B cell (primary cell): ENCODE measurements at regions not wholly inside any gene's neighbourhood (a gene's known extent, or its start where the extent isn't known, plus 50 kb on each side); places are given as distances from the start of the nearest gene placed in this dataset.

Experiments
- ATAC-seq: fragments of 200-7000 bp; cut with Tn5 transposase; one replicate; pipeline ENCODE4 v1.10.0; 2021; ENCODE audit warnings: low read depth, mild to moderate bottlenecking, moderate number of reproducible peaks, moderate library complexity
- CTCF ChIA-PET: fragments of 350-600 bp; sonication (Branson Sonifier 250); formaldehyde crosslinking; loops from one replicate; lab custom pipeline; 2021; ENCODE audit warnings: antibody characterized with exemption, inconsistent platforms; lab: Charles Lee
- POLR2A ChIA-PET: fragments of 350-600 bp; sonication (Branson Sonifier 250); formaldehyde crosslinking; loops from one replicate; lab custom pipeline; 2021; ENCODE audit warnings: antibody characterized with exemption; lab: Charles Lee
- DNase-seq: peaks from one replicate; pipeline ENCODE4 v3.0.0; 2013
- H2AFZ ChIP-seq: 2 replicates; pipeline ENCODE4 v1.6.1; 2012; ENCODE audit warnings: mild to moderate bottlenecking, low read depth, low read length; ENCODE audit not compliant: insufficient read depth, poor library complexity, severe bottlenecking
- H3K27ac ChIP-seq, 2 donors: 1 replicate in 1 of 2; 2 replicates in 1 of 2; pipeline ENCODE4 v1.5.1; 2012 to 2013; ENCODE audit warnings: low read length in 2 of 2, mild to moderate bottlenecking in 2 of 2, moderate library complexity in 1 of 2
- H3K27me3 ChIP-seq, 4 experiments: fragments of 200-600 bp in 1 of 4; sonication (generic) in 1 of 4; replicated peaks in 1 of 4; 1 replicate in 2 of 4; 2 replicates in 2 of 4; pipeline versions ENCODE4 v1.6.1 to v1.7.0; 2013 to 2016; ENCODE audit warnings: low read length in 3 of 4, mild to moderate bottlenecking in 2 of 4, mixed read lengths in 1 of 4, moderate library complexity in 1 of 4; ENCODE audit not compliant: insufficient read depth in 4 of 4, control insufficient read depth in 3 of 4; ENCODE audit errors: control extremely low read depth in 1 of 4
- H3K36me3 ChIP-seq, 2 experiments: replicated peaks in 1 of 2; 1 replicate in 1 of 2; 2 replicates in 1 of 2; pipeline versions ENCODE4 v1.6.1 to v1.7.1; 2013; ENCODE audit warnings: low read length in 1 of 2; ENCODE audit not compliant: insufficient read depth in 2 of 2, control insufficient read depth in 1 of 2; ENCODE audit errors: control extremely low read depth in 1 of 2, extremely low read depth in 1 of 2
- H3K4me1 ChIP-seq, 2 donors: fragments of 200-600 bp in 1 of 2; sonication (generic) in 1 of 2; 1 replicate in 1 of 2; 2 replicates in 1 of 2; pipeline versions ENCODE4 v1.5.1 to v1.6.1; 2013 to 2017; ENCODE audit warnings: low read length in 2 of 2; ENCODE audit not compliant: control insufficient read depth in 2 of 2, insufficient read depth in 2 of 2
- H3K4me2 ChIP-seq: replicated peaks from 2 replicates; pipeline ENCODE3; 2012; ENCODE audit warnings: mild to moderate bottlenecking, low read depth, low read length; ENCODE audit not compliant: poor library complexity, severe bottlenecking
- H3K4me3 ChIP-seq, 5 experiments: fragments of 200-600 bp in 1 of 5; sonication (generic) in 1 of 5; 1 replicate in 3 of 5; 2 replicates in 2 of 5; pipeline versions ENCODE4 v1.5.1 to v1.7.0; 2011 to 2016; ENCODE audit warnings: low read length in 4 of 5, mild to moderate bottlenecking in 4 of 5, low read depth in 2 of 5, control low read depth in 1 of 5, moderate library complexity in 1 of 5; ENCODE audit not compliant: insufficient read depth in 1 of 5; ENCODE audit errors: control extremely low read depth in 1 of 5, extremely low read depth in 1 of 5
- H3K79me2 ChIP-seq: fragments of 200-600 bp; sonication (generic); one replicate; pipeline ENCODE4 v1.6.0; 2016; ENCODE audit warnings: low read length; ENCODE audit not compliant: control insufficient read depth, insufficient read depth
- H3K9ac ChIP-seq: fragments of 200-600 bp; sonication (generic); 2 replicates; pipeline ENCODE4 v1.6.1; 2017; ENCODE audit warnings: mild to moderate bottlenecking, low read length, moderate library complexity
- H3K9me3 ChIP-seq, 3 donors: one replicate each; pipeline versions ENCODE4 v1.6.1 to v1.7.1; 2013; ENCODE audit warnings: low read length in 2 of 3; ENCODE audit not compliant: control insufficient read depth in 2 of 3, insufficient read depth in 1 of 3; ENCODE audit errors: control extremely low read depth in 1 of 3
- H4K20me1 ChIP-seq: 2 replicates; pipeline ENCODE4 v1.6.0; 2012; ENCODE audit warnings: mild to moderate bottlenecking, low read length; ENCODE audit not compliant: insufficient read depth, control insufficient read depth, poor library complexity, severe bottlenecking
- H3K27ac Mint-ChIP-seq: one replicate; pipeline ENCODE4 v1.8.0; 2021; ENCODE audit warnings: mixed read lengths
- H3K27me3 Mint-ChIP-seq: one replicate; pipeline ENCODE4 v1.8.0; 2021; ENCODE audit warnings: mixed read lengths
- H3K4me1 Mint-ChIP-seq: one replicate; pipeline ENCODE4 v1.8.0; 2021; ENCODE audit warnings: mixed read lengths
- H3K4me3 Mint-ChIP-seq: one replicate; pipeline ENCODE4 v1.8.0; 2021; ENCODE audit warnings: mixed read lengths
- H3K9me3 Mint-ChIP-seq: one replicate; pipeline ENCODE4 v1.8.0; 2022; ENCODE audit warnings: mixed read lengths; ENCODE audit not compliant: insufficient read depth
- CTCF ChIP-seq: fragments of 200-600 bp; IDR thresholded peaks from one replicate; pipeline ENCODE4 v1.8.0; 2022; ENCODE audit warnings: antibody characterized with exemption, mild to moderate bottlenecking
- EZH2 ChIP-seq: IDR thresholded peaks from 2 replicates; pipeline ENCODE4 v1.6.1; 2012; ENCODE audit warnings: borderline replicate concordance, low read depth, mild to moderate bottlenecking, moderate library complexity, low read length; ENCODE audit not compliant: insufficient read depth, poor library complexity, severe bottlenecking
- WGBS: methylation state at CpG from one replicate; pipeline ENCODE4 v1.1.5; 2013; ENCODE audit warnings: missing lambda C conversion rate; ENCODE audit not compliant: insufficient coverage; 5-methylcytosine and 5-hydroxymethylcytosine counted together
- intact Hi-C: fragments of 100-400 bp; cut with micrococcal nuclease; formaldehyde crosslinking; loops from one replicate; pipeline ENCODE4 v1.10.0; 2022

- no peak overlapping the region for H3K27ac Mint-ChIP-seq
Measured at GRCh38 chr5:74570250-74570649, 70.3 kb downstream of the ENC1 start.

GRCh38 chr5:74567411-74567995 is 73.0 kb downstream of the ENC1 start:
- CTCF ChIA-PET, result no interaction called here
- WGBS, result 100% methylated on average over 3 of the region's 4 CpGs
- no peak for ATAC-seq
- peaks cover 7% of the 10 kb centered on the region for H3K9me3 Mint-ChIP-seq
- H3K4me3 Mint-ChIP-seq, result no peak overlapping the region
- no peak overlapping the region for H3K9ac ChIP-seq
- DNase-seq, result no peak
- no peak for TF ChIP-seq EZH2
- no peak for TF ChIP-seq CTCF
- POLR2A ChIA-PET, result interaction anchor here (0.6 kb wide), 1 partner anchor 54 kb away, joined by 6 read pairs; no protein-coding TSS in a partner anchor
- no peak overlapping the region for H3K27ac ChIP-seq
- no peaks in the 10 kb centered on the region for H3K4me1 ChIP-seq
- H3K27me3 Mint-ChIP-seq, result peaks cover 3% of the 10 kb centered on the region
- no peaks in the 10 kb centered on the region for H3K4me1 Mint-ChIP-seq
- no peaks in the 10 kb centered on the region for H3K36me3 ChIP-seq
- no peak overlapping the region for H3K4me2 ChIP-seq
- peaks cover 0 to 5% (median 0%) of the 10 kb centered on the region in 4 experiments for H3K27me3 ChIP-seq
- no peak overlapping the region for H3K27ac Mint-ChIP-seq
- no peaks in the 10 kb centered on the region for H4K20me1 ChIP-seq
- H3K4me3 ChIP-seq, result no peak overlapping the region
- intact Hi-C loops, result no loop called here
- H3K9me3 ChIP-seq, result no peaks in the 10 kb centered on the region
- no peak overlapping the region for H2AFZ ChIP-seq
- H3K79me2 ChIP-seq, result no peaks in the 10 kb centered on the region

More at GRCh38 chr5:74570250-74570649, 70.3 kb downstream of the ENC1 start:
- Histone ChIP-seq H3K9ac (no peak overlapping the region), H2AFZ (no peak overlapping the region), H4K20me1 (no peaks in the 10 kb centered on the region), H3K9me3 (no peaks in the 10 kb centered on the region), H3K4me1 (no peaks in the 10 kb centered on the region), H3K79me2 (no peaks in the 10 kb centered on the region), H3K27me3 (peaks cover 0 to 5% (median 0%) of the 10 kb centered on the region in 4 experiments), H3K36me3 (no peaks in the 10 kb centered on the region), H3K4me3 (no peak overlapping the region), H3K27ac (no peak overlapping the region), H3K4me2 (no peak overlapping the region)
- ATAC-seq, result no peak
- no peak for DNase-seq
- Mint-ChIP-seq H3K9me3 (peaks cover 7% of the 10 kb centered on the region), H3K27me3 (peaks cover 3% of the 10 kb centered on the region), H3K4me1 (no peaks in the 10 kb centered on the region), H3K4me3 (no peak overlapping the region)
- CTCF ChIA-PET, result no interaction called here
- intact Hi-C loops, result no loop called here
- 100% methylated on average over 1 of the region's 2 CpGs for WGBS
- TF ChIP-seq EZH2, result no peak
- TF ChIP-seq CTCF, result no peak
- POLR2A ChIA-PET, result no interaction called here
